ENCODE measurements at regions not wholly inside any gene's neighbourhood (a gene's known extent, or its start where the extent isn't known, plus 50 kb on each side); places are given as distances from the start of the nearest gene placed in this dataset.
"Not testable (repeated sequence)": the region's sequence is repeated elsewhere in the genome, so short reads cannot be mapped to it uniquely, and the experiment has no call there.

DNA sequence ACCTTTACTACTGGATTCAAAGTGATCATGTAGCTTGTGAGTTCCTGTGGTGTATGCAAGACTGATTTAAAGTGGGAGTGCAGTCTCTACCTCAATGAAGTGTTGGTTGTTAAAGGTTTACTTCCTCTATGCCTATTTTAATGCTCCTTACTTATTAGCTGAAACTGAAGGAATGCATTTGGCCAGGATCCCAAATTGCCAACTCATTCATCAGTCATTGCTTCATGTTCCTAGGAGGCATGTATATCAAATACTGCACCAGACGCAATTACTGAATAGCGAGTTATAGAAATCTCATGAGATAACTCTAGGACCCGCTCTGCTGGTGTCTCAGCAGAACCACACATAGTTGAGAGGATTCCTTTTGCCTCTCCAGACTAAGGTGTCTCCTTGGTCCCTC is 143.0 kb upstream of the RPS23 start (continued):
- TF ChIP-seq, protein P1, sequence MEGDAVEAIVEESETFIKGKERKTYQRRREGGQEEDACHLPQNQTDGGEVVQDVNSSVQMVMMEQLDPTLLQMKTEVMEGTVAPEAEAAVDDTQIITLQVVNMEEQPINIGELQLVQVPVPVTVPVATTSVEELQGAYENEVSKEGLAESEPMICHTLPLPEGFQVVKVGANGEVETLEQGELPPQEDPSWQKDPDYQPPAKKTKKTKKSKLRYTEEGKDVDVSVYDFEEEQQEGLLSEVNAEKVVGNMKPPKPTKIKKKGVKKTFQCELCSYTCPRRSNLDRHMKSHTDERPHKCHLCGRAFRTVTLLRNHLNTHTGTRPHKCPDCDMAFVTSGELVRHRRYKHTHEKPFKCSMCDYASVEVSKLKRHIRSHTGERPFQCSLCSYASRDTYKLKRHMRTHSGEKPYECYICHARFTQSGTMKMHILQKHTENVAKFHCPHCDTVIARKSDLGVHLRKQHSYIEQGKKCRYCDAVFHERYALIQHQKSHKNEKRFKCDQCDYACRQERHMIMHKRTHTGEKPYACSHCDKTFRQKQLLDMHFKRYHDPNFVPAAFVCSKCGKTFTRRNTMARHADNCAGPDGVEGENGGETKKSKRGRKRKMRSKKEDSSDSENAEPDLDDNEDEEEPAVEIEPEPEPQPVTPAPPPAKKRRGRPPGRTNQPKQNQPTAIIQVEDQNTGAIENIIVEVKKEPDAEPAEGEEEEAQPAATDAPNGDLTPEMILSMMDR (IDR thresholded peaks at IDR 0.05 in 2 of 3, conservative IDR thresholded peaks at IDR 0.05 in 1 of 3; ENCODE audit: borderline replicate concordance in 1 of 3, insufficient read depth in 1 of 3, low read depth in 2 of 3, low read length in 2 of 3): peak in 1 of 3 experiments; percentile 22; a peak in 1 of 6 replicates
- TF ChIP-seq, protein P2, sequence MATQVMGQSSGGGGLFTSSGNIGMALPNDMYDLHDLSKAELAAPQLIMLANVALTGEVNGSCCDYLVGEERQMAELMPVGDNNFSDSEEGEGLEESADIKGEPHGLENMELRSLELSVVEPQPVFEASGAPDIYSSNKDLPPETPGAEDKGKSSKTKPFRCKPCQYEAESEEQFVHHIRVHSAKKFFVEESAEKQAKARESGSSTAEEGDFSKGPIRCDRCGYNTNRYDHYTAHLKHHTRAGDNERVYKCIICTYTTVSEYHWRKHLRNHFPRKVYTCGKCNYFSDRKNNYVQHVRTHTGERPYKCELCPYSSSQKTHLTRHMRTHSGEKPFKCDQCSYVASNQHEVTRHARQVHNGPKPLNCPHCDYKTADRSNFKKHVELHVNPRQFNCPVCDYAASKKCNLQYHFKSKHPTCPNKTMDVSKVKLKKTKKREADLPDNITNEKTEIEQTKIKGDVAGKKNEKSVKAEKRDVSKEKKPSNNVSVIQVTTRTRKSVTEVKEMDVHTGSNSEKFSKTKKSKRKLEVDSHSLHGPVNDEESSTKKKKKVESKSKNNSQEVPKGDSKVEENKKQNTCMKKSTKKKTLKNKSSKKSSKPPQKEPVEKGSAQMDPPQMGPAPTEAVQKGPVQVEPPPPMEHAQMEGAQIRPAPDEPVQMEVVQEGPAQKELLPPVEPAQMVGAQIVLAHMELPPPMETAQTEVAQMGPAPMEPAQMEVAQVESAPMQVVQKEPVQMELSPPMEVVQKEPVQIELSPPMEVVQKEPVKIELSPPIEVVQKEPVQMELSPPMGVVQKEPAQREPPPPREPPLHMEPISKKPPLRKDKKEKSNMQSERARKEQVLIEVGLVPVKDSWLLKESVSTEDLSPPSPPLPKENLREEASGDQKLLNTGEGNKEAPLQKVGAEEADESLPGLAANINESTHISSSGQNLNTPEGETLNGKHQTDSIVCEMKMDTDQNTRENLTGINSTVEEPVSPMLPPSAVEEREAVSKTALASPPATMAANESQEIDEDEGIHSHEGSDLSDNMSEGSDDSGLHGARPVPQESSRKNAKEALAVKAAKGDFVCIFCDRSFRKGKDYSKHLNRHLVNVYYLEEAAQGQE (IDR thresholded peaks at IDR 0.05; ENCODE audit: low read depth): no peak
- TF ChIP-seq POLR2AphosphoS5 (IDR thresholded peaks at IDR 0.05; ENCODE audit: low read depth, low read length): no peak
- TF ChIP-seq, protein P3, sequence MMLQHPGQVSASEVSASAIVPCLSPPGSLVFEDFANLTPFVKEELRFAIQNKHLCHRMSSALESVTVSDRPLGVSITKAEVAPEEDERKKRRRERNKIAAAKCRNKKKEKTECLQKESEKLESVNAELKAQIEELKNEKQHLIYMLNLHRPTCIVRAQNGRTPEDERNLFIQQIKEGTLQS (IDR thresholded peaks at IDR 0.05): no peak
- no peak for TF ChIP-seq YY1 (IDR thresholded peaks at IDR 0.05; ENCODE audit: extremely low read depth, insufficient replicate concordance, low read depth, low read length)
- TF ChIP-seq CBX3 (IDR thresholded peaks at IDR 0.05; ENCODE audit: low read depth): peak; percentile 62; the same call in 1 of the 2 replicates
- peak; percentile 67 for TF ChIP-seq TCF7L2 (IDR thresholded peaks at IDR 0.05; ENCODE audit: borderline replicate concordance, extremely low read depth, insufficient read depth, insufficient read length)
- no peak for TF ChIP-seq ELF1 (IDR thresholded peaks at IDR 0.05; ENCODE audit: borderline replicate concordance, low read depth)
- TF ChIP-seq CEBPB (IDR thresholded peaks at IDR 0.05; ENCODE audit: low read depth): peak; percentile 72

DNA sequence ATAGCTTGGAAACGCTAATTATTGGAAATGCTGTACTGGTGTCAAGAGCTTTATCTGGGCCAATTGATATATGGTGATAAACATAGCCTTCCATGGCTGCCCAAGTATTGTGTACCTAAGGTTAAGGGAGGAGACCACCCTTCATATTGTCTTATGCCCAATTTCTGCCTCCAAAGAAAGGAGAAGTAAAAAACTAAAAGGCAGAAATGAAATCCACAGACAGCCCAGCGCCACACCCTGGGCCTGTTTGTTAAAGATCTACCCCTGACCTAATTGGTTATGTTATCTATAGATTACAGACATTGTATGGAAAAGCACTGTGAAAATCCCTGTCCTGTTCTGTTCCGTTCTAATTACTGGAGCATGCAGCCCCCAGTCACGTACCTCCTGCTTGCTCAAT is 142.4 kb upstream of the RPS23 start:
- H3K27ac ChIP-seq (ENCODE audit: low read depth, low read length); H3K4me3 ChIP-seq (replicated peaks in 1 of 2; ENCODE audit: low read depth in 1 of 2, low read length in 2 of 2); RAD21 ChIA-PET (ENCODE audit: low non-redundant PET in 1 of 2, low total read pairs in 2 of 2, uncharacterized antibody in 2 of 2, unreplicated experiment in 2 of 2); CTCF ChIA-PET; BruUV-seq (replicated peaks); ATAC-seq; POLR2A ChIA-PET; H3K36me3 ChIP-seq (ENCODE audit: control insufficient read depth in 1 of 2, insufficient read depth in 2 of 2, low read length in 2 of 2); H2AFZ ChIP-seq (ENCODE audit: low read depth, low read length, poor library complexity, severe bottlenecking); H3K9me2 ChIP-seq (ENCODE audit: insufficient read depth); H3K79me2 ChIP-seq (ENCODE audit: insufficient read depth, low read length); H3K9ac ChIP-seq (ENCODE audit: low read length); H4K20me1 ChIP-seq (ENCODE audit: insufficient read depth); H3K9me3 ChIP-seq (ENCODE audit: control insufficient read depth in 1 of 2, insufficient read depth in 1 of 2, low read depth in 1 of 2, low read length in 2 of 2); H3K27me3 ChIP-seq (ENCODE audit: insufficient read depth, low read length); intact Hi-C loops (cut with micrococcal nuclease); DNase-seq (ENCODE audit: low read depth, low spot score): not testable (repeated sequence)
- Histone ChIP-seq H3K4me1 (ENCODE audit: control insufficient read depth in 1 of 2, insufficient read depth in 2 of 2, low read length in 2 of 2) (peaks cover 0 to 54% of the 10 kb centered on the region in 2 experiments; a peak in 2 of 4 replicates), H3K4me2 (ENCODE audit: low read length) (0 out of 2 replicates have a peak overlapping the region, but pooled peaks have one; percentile 65)
